Thymus (tissue), 11 donors: ENCODE measurements at regions not wholly inside any gene's neighbourhood (a gene's known extent, or its start where the extent isn't known, plus 50 kb on each side); places are given as distances from the start of the nearest gene placed in this dataset.
"Not testable (repeated sequence)": the region's sequence is repeated elsewhere in the genome, so short reads cannot be mapped to it uniquely, and the experiment has no call there.

Source experiments
- DNase-seq, 9 donors: peaks; one replicate each; pipeline ENCODE4 v3.0.0-alpha.2; 2013; ENCODE audit warnings: low spot score in 9 of 9, low read depth in 6 of 9, missing footprints in 1 of 9
- H3K27ac ChIP-seq, 2 donors: one replicate each; pipeline ENCODE4 v1.5.1; 2013; ENCODE audit warnings: control low read depth in 1 of 2, low read depth in 1 of 2, low read length in 1 of 2, mild to moderate bottlenecking in 1 of 2, moderate library complexity in 1 of 2
- H3K27me3 ChIP-seq, 2 donors: one replicate each; pipeline ENCODE4 v1.5.1; 2013; ENCODE audit warnings: low read length in 1 of 2; ENCODE audit not compliant: control insufficient read depth in 2 of 2, insufficient read depth in 1 of 2
- H3K36me3 ChIP-seq, 2 donors: one replicate each; pipeline ENCODE4 v1.5.1; 2013; ENCODE audit warnings: low read length in 1 of 2, mild to moderate bottlenecking in 1 of 2, moderate library complexity in 1 of 2; ENCODE audit not compliant: control insufficient read depth in 2 of 2, insufficient read depth in 2 of 2
- H3K4me1 ChIP-seq, 2 donors: one replicate each; pipeline ENCODE4 v1.5.1; 2013; ENCODE audit warnings: low read length in 2 of 2; ENCODE audit not compliant: control insufficient read depth in 2 of 2, insufficient read depth in 2 of 2
- H3K4me3 ChIP-seq, 2 donors: one replicate each; pipeline ENCODE4 v1.5.1; 2013; ENCODE audit warnings: low read length in 2 of 2, control low read depth in 1 of 2, mild to moderate bottlenecking in 1 of 2
- H3K9me3 ChIP-seq, 2 donors: one replicate each; pipeline ENCODE4 v1.5.1; 2013; ENCODE audit warnings: low read length in 1 of 2, mild to moderate bottlenecking in 1 of 2; ENCODE audit not compliant: control insufficient read depth in 2 of 2, insufficient read depth in 1 of 2
- WGBS: extraction: QIAGEN DNeasy Blood & Tissue Kit; methylation state at CpG from one replicate; pipeline ENCODE4 v1.1.7; 2013; 5-methylcytosine and 5-hydroxymethylcytosine counted together
- donor health status: healthy.

- Histone ChIP-seq H3K4me3 (no peak overlapping the region), H3K4me1 (no peaks in the 10 kb centered on the region), H3K9me3 (no peaks in the 10 kb centered on the region), H3K27ac (no peak overlapping the region), H3K27me3 (no peaks in the 10 kb centered on the region), H3K36me3 (no peaks in the 10 kb centered on the region)
- no peak for DNase-seq
- WGBS = 86% methylated on average over 4 of the region's 4 CpGs
Observed at GRCh38 chrX:10702031-10702430, 81.6 kb upstream of the MID1 start.

DNA sequence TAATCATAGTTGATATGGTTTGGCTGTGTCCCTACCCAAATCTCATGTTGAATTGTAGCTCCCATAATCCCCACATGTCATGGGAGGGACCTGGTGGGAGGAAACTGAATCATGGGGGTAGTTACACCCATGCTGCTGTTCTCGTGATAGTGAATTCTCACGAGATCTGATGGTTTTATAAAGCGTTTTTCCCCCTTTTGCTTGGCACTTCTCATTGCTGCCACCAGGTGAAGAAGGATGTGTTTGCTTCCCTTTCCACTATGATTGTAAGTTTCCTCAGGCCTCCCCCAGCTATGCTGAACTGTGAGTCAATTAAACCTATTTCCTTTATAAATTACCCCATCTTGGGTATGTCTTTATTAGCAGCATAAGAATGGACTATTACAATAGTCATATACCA lies 86.0 kb upstream of the MID1 start:
- H3K36me3 ChIP-seq, H3K4me1 ChIP-seq, DNase-seq, H3K27me3 ChIP-seq, H3K4me3 ChIP-seq, H3K9me3 ChIP-seq, H3K27ac ChIP-seq: not testable (repeated sequence)
- WGBS = 94% methylated on average over 3 of the region's 3 CpGs

DNA sequence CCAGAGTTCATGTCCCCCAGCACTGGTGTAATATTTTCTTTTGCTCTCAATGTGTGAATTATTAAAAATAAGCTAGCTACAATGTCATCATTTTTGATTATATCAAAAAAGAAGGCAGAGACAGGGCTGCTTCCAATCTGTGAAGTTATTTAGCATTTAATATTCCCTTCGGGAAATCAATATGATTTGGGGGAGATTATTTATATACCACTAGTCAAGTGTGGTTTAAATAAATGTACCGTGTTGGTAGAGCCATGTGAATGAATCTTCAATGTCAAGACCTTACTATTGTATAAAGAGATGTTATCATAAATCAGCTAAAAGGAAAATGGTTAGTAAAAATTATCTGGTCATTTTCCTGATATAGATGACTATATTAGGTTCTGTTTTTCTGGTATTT lies 87.4 kb upstream of the MID1 start:
- no peak for DNase-seq
- 82% methylated on average over 2 of the region's 2 CpGs for WGBS
- Histone ChIP-seq H3K27ac (no peak overlapping the region), H3K4me3 (no peak overlapping the region), H3K36me3 (no peaks in the 10 kb centered on the region), H3K9me3 (no peaks in the 10 kb centered on the region), H3K4me1 (no peaks in the 10 kb centered on the region), H3K27me3 (no peaks in the 10 kb centered on the region)

DNA sequence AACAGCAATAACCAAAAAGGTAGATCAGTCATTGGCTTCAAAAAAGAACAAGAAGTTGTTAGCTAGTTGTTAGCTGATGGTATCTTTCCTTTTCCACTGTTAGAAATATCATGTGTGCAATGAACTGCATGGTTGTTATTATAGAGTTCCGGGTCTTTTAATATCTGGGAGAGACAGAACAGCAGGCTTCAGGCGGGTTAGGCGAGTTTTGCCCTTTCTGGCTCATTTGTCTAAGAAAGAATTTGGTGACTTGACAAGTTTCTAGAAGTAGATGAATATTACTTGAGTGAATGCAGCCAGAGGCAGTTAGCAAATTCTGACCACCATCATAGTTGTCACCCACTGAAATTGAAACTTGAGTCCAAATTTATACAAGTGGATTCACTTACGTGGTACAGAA lies 88.9 kb upstream of the MID1 start:
- H3K36me3 ChIP-seq = no peaks in the 10 kb centered on the region
- 89% methylated on average over 4 of the region's 4 CpGs for WGBS
- no peak overlapping the region for H3K27ac ChIP-seq
- no peak for DNase-seq
- no peaks in the 10 kb centered on the region for H3K4me1 ChIP-seq
- no peaks in the 10 kb centered on the region for H3K27me3 ChIP-seq
- no peaks in the 10 kb centered on the region for H3K9me3 ChIP-seq
- H3K4me3 ChIP-seq = no peak overlapping the region

DNA sequence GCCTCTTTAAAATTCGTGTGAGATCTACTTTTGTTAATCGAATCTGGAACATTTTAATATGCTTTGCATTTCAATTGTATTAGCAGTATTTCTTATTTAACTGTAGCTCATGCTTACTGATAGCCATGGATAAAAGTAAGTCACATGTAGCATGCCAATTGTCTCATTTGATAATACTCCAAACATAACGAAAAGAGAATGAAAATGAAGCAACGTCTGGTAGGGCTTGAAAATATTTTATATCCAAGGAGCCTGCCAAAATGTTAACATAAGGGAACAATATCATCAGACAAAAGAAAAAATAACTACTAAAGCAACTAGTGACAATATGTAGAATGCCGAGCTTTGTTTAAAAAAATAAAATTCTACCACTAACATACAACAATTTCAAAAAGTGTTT lies 94.1 kb upstream of the MID1 start:
- 93% methylated on average over 5 of the region's 5 CpGs for WGBS
- no peak for DNase-seq
- H3K9me3 ChIP-seq = no peaks in the 10 kb centered on the region
- H3K27ac ChIP-seq = no peak overlapping the region
- H3K36me3 ChIP-seq = no peaks in the 10 kb centered on the region
- H3K4me3 ChIP-seq = no peak overlapping the region
- no peaks in the 10 kb centered on the region for H3K27me3 ChIP-seq
- no peaks in the 10 kb centered on the region for H3K4me1 ChIP-seq

DNA sequence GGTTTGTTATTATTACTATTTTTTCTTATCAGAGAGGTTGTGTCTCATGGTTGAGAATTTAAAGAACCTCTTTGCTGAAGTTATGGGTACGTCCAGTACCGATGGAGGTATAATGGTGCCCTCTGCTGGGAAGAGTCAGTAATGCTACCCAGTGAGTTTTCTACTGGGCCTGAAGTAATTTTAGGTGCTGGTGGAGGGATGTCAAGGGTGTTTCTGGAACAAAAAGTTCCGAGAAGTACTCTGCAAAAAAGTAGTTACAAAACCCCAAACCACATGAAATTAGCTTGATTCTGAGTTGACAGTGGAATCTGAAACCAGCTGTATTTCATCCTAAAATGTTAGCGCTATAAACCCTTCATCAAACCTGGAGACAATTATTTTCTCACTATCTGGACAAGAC lies 102.5 kb upstream of the MID1 start:
- H3K27ac ChIP-seq = no peak overlapping the region
- H3K27me3 ChIP-seq = no peaks in the 10 kb centered on the region
- no peaks in the 10 kb centered on the region for H3K9me3 ChIP-seq
- H3K4me1 ChIP-seq = no peaks in the 10 kb centered on the region
- no peak overlapping the region for H3K4me3 ChIP-seq
- WGBS = 29% methylated on average over 4 of the region's 4 CpGs
- H3K36me3 ChIP-seq = no peaks in the 10 kb centered on the region
- DNase-seq = peak in 6 of 9 donors; percentile 3 to 45 (median 6)

DNA sequence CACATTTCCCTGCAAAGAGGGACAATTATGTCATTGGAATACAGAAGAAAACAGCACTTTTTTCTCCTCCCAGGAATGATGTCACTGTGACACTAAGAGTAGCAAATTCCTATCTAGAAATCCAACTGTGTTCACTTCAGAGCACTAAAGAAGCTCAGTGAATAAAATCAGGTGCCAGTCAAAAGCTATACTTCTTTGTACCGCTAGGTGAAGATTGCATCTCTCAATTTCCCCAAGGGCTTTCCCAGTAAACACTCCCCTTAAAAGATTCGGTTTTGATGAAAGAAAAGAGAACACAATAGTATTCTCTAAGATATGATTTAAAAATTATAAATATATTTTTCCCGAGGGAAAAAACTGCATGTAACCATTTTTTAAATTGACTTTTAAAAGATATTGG lies 104.7 kb upstream of the MID1 start:
- Histone ChIP-seq H3K27me3 (no peaks in the 10 kb centered on the region), H3K9me3 (no peaks in the 10 kb centered on the region), H3K27ac (no peak overlapping the region), H3K4me3 (no peak overlapping the region), H3K4me1 (no peaks in the 10 kb centered on the region), H3K36me3 (no peaks in the 10 kb centered on the region)
- no peak for DNase-seq
- WGBS = 56% methylated on average over 3 of the region's 3 CpGs

GRCh38 chrX:10726647-10727046 lies 106.3 kb upstream of the MID1 start:
- no peak overlapping the region for H3K4me3 ChIP-seq
- no peaks in the 10 kb centered on the region for H3K27me3 ChIP-seq
- WGBS = 91% methylated on average over 3 of the region's 3 CpGs
- no peak for DNase-seq
- no peak overlapping the region for H3K27ac ChIP-seq
- H3K9me3 ChIP-seq = no peaks in the 10 kb centered on the region
- H3K36me3 ChIP-seq = no peaks in the 10 kb centered on the region
- no peaks in the 10 kb centered on the region for H3K4me1 ChIP-seq

GRCh38 chrX:10728806-10729389 lies 108.5 kb upstream of the MID1 start:
- H3K4me3 ChIP-seq = no peak overlapping the region
- WGBS = 92% methylated on average over 12 of the region's 12 CpGs

DNA sequence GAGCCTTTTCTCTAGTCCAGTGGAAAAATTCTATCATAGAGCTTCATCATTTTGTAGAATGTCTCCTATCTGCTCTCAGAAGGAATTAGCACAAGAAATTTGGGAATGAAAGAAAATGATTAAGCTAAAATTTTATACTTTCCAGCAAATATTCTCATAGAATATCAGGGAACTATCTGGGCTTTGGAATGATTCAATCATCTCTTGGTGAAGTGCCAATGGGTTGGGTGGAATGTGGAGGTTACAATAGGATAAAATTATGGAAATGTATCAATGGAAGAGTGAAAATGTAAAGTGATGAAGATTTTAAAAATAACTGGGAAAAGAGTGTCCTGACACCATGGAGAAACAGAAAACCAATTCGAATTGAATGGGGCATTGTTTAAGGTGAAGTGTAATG lies 119.0 kb upstream of the MID1 start:
- no peaks in the 10 kb centered on the region for H3K9me3 ChIP-seq
- H3K4me3 ChIP-seq = no peak overlapping the region
- no peak for DNase-seq
- whole genome bisulfite sequencing = 70% methylated on average over 1 of the region's 1 CpG
- H3K27me3 ChIP-seq = no peaks in the 10 kb centered on the region
- no peak overlapping the region for H3K27ac ChIP-seq
- no peaks in the 10 kb centered on the region for H3K4me1 ChIP-seq
- H3K36me3 ChIP-seq = no peaks in the 10 kb centered on the region

More at GRCh38 chrX:10728806-10729389, 108.5 kb upstream of the MID1 start:
- no peak for DNase-seq
- no peak overlapping the region for H3K27ac ChIP-seq
- H3K4me1 ChIP-seq = no peaks in the 10 kb centered on the region
- H3K9me3 ChIP-seq = no peaks in the 10 kb centered on the region
- H3K27me3 ChIP-seq = no peaks in the 10 kb centered on the region
- no peaks in the 10 kb centered on the region for H3K36me3 ChIP-seq
